HG03108 (cell line): ENCODE measurements at regions not wholly inside any gene's neighbourhood (a gene's known extent, or its start where the extent isn't known, plus 50 kb on each side); places are given as distances from the start of the nearest gene placed in this dataset.
"Not testable (repeated sequence)": the region's sequence is repeated elsewhere in the genome, so short reads cannot be mapped to it uniquely, and the experiment has no call there.

Source experiments
- ATAC-seq: cut with Tn5 transposase; IDR thresholded peaks from one replicate; pipeline ENCODE4 v1.9.1; 2021; ENCODE audit warnings: moderate library complexity; ENCODE audit not compliant: unreplicated experiment

DNA sequence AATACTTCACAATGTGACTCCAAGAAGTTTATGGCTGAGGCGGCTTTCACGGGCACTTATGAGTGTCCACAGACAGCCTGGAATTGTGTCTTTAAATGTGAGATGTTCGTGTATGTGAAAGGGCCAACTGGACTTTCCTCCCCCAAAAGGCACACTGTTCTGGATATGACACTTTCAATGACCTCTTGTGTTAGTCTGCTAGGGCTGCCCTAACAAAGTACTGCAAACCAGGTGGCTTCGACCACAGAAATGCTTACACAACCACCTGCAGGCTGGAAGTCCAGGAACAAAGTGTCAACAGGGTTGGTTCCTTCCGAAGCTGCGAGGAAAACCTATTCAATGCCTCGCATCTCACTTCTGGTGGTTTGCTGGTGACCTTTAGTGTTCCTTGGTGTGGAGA is 281.7 kb downstream of the ANAPC1 start:
- ATAC-seq: not testable (repeated sequence)

DNA sequence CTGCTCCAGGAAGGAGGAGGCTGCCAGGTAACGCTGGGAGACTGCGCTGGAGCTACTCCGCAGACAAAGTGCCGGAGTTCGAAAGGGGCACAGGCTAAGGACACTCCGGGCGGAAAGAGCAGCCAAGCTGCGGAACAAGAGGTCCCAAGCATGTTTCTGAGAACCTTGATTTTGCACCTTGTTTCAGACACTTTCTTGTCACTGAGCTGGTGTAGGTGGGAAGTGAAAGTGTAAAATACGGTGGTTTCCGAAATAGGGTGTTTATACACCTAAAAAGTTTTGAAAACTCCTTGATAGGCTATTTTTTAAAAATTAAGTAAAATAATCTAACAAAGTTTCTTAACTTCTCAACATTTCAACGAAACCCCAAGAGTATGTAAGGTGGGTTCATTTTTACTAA is 278.2 kb downstream of the ANAPC1 start:
- not testable (repeated sequence) for ATAC-seq

DNA sequence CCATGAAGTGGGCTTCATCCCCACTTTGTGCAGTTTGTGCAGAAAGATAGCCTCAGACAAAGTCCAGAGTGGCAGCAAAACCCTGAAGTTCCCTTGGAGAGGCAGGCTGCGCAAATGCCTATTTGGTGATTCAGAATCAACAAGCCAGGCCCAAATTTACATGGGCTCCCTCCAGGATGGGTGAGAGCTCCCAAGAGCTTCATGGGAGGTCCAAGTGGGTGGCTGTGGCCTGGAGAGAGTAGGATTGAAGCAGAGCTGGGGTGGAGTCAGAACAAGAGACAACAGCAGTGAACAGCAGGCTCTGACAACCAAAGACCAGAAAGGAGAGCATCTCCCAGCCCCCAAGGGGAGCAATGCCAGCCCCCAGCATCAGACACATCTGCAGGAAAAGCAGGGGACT is 277.4 kb downstream of the ANAPC1 start:
- not testable (repeated sequence) for ATAC-seq

DNA sequence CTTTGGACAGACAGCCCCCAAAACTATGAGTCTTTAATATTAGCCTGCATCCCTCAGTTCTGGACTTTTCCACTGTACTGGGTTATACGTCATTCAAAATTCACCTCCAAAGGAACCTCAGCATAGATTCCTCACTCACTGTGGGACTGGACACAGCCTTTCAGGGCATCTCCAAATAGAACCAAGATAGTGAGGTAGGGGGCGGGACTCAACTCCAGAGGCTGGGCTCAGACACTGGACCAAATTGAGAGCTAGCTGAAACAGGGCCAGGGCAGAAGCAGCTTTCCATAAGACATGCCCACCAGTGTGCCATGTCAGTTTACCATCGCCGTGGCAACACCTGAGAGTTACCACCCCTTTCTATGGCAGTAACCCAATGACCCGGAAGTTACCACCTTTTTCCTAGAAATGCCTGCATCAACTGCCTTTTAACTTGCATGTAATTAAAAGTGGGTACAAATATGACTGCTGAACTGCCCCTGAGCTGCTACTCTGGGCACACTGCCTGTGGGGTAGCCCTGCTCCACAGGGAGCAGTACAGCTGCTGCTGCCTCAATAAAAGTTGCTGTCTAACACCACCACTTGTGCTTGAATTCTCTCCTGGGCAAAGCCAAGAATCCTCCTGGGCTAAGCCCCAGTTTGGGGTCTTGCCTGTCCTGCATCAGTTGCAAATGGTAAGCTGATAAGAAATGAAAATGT is 274.7 kb downstream of the ANAPC1 start:
- not testable (repeated sequence) for ATAC-seq

DNA sequence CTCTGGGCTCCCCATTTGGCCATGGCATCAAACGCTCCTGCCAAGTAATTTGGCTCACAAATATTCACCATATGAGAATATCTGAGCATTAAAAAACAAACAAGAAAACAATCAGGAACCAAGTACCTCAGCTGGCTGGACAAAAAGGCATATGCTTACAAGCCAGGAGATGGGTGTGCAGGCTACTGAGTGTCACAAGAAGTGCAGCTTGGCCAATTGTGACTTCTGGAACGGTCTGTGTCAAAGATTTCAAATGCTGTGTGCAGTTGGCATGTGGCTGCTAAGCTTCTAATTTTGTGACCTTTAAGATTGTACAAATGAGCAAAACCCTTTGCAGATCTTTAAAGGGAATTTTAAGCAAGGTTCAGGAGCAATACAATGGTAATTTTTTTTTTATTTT is 274.0 kb downstream of the ANAPC1 start:
- not testable (repeated sequence) for ATAC-seq

DNA sequence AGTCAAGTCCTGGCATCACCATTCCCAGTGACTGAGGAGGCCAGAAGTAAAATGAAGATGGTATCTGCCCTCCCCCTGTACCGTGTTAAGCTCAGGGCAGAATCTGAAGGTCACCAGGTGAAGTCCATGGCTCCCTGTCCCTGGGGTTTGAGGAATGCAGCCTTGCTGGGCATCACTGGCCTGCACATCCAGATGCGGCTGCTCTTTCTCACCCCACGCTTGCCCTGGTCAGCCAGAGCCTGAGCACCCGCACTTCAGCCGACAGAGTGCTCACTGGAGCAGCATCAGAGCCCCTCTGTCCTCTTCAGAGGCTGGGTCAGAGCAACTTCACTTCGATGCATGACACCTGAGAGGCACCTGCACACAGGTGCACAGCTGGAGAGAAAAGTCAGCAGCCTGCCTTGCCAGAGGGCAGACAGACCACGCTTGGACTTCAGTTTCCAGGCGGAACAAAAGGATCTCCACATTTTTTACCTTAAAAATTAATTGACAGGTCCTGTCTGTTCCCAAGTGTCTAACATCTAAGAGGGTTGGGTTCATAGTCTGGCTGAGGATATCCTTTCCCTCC is 267.3 kb downstream of the ANAPC1 start:
- no peak for ATAC-seq

DNA sequence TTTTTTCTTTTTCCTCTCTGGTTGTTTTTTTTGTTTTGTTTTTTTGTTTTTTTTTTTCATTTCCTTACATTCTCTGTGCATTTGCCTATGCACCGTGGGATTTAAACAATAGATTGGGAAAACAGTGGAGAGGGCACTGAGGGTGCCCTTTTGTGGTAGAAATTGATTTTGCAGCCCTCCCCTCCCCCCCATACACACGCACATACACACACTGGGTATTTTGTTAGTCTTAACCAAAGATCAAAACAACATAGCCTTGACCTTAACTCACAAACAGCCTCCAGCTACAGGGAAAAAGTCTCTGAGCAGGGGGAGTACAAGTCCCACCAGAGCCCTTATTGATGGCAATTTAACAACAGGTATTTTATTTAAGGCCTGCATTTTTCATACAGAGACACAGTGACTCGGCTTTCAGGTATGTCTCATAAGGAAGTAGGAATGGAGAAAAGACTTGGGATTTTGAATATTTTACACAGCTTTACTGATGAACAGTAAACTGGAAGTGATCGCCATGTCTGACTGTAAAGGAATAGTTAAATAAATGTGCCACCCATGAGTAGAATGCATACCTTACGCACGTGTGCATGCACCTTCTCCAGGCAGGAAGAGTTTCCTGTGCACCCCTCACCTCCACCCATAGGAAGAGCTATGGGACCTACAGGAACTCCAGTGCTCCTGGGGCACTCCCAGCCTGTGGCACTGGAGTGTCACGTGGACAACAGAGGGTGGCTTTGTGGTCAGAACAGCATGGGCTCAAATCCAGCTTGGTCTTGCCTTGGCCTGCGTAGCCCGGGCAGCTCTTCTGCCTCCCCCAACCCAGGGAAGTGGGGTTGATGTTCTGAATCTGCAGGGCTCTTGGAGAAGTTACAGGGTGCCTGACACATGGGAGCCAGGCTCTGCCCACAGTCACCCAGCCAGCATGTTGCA is 266.4 kb downstream of the ANAPC1 start:
- no peak for ATAC-seq

DNA sequence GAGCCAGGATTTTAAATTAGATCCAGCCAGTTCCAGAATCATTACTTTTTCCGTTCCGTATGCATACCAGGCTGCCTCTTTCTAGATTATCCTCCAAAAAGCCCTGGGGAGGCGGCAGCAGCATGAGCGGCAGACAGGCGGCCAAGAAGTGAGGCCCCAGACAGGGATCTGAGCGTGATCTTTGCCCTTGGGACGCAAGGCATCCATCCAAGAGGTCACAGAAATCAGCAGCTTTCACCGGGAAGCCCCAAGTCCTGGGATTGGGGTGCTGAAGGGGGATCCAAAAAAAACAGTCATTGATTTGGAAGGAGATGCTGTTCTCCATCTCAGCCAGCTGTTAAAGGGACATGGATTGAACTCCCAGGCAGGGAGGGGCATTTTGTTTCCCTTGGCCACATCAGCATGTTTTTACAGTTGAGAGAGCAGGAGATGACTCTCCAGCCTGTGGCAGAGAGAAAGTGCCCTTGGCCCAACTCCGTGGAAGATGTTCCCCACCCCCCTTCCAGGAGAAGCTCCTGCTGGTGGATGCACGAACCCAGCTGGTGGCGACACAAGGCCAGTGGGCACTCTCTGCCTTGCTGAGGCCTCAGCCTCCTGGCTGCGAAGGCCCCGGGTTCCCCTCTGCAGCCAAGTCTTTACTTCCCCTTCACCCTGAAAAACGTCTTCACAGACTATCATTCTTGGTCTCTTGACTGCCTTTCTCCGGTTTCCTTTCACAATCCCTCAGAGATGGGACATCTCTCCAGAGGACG is 265.6 kb downstream of the ANAPC1 start:
- ATAC-seq: no peak

DNA sequence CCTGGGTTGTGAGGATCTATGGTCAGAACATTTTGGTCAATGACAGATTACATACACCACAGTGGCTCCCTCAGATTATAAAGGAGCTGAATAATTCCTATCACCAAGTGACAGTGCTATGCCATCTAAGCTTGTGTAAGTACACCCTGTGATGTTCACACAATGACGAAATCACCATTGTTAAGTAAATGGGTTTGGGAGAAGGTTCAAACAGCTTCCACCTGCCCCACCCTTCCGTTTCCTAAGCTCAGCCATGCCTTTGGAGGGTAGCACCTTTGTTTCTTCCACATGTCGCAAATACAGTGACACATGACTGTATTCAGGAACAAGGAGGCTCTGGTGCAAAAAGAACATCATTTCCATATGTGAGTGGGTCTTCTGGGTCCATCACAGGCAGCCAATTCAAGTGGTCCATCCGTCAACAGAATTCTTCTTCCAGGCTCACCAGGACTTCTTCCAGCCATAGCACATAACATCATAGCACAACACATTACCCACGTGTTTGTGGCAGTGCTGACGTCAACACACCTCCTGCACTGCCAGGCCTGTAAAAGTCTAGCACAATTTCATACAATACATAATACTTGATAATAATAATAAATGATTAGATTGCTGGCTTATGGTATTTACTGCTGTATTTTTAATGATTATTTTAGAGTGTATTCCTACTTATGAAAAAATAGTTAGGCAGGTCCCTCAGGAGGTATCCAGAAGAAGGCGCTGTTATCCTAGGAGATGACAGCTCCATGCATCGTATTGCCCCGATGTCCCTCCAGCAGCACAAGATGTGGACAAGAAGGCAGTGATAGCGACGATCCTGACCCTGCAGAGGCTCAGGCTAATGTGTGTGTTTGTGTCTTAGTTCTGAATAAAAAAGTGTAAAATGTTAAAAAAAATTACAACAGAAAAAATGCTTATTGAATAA is 264.8 kb downstream of the ANAPC1 start:
- ATAC-seq: no peak

DNA sequence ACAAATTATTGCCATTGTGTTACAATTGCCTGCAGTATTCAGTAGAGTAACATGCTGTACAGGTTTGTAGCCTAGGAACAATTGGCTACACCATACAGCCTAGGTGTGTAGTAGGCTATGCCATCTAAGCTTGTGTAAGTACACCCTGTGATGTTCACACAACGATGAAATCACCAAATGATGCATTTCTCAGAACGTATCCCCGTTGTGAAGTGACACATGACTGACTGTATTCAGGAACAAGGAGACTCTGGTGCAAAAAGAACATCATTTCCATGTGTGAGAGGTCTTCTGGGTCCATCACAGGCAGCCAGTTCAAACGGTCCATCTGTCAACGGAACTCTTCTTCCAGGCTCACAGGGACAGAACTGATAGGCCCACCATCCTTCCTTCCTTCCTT is 263.7 kb downstream of the ANAPC1 start:
- ATAC-seq: no peak

DNA sequence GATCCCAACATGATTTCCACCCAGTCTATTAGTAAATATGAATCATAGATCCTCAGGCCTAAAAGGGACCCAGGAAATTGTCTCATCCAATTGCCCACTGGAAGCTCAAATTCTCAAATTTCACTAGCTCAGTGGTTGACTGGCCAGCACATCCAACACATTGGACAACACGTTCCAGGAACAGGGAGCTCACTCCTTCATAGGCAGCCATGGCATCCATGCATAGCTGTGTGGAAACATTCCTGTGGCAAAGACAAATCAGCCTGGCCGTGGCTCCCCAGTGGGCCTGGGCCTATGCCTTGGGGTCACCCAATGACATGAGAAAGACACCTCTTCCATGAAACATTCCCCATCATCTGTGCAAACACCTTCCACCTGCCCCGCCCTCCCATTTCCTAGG is 261.1 kb downstream of the ANAPC1 start:
- no peak for ATAC-seq

DNA sequence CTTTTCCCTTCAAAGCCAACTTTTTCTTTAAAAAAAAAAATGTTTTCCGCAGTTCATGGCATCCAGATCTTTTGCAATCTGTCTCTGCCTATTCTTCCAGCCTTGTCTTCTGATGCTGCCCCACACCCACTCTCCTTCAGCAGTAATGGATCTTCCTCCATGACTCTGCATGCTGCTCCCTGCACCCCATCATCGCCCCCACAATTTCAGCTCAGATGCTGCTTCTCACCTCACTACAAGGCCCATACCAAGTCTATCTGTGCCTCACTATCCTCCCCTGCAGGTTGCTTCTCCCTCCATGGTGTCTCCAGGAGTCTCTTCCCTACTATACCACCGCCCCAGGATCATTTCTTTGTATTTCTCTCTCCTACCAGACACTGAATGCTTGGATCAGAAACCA is 260.6 kb downstream of the ANAPC1 start:
- ATAC-seq: no peak

DNA sequence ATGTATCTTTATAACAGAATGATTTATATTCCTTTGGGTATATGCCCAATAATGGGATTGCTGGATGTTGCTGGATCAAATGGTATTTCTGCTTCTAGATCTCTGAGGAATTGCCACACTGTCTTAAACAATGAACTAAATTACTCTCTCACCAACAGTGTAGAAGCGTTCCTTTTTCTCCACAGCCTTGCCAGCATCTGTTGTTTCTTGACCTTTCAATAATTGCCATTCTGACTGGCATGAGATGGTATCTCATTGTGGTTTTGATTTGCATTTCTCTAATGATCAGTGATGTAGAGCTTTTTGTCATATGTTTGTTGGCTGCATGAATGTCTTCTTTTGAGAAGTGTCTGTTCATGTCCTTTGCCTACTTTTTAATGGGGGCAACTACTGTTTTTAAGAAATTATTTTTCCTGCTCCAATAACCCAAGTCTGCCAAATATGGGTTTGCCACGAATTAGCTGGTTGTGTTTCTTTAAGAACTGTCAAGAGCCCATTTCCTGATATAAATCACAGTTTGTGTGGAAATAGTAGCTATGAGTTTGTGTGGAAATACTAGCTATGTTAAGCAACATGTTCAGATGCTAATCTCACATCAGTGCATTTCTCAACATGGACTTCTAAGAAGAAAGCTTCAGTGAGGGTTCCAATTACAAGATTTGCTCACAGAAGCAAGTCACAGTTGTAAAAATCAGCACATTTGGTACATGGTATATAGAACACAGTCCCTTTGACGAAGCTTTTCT is 259.4 kb downstream of the ANAPC1 start:
- ATAC-seq: no peak

DNA sequence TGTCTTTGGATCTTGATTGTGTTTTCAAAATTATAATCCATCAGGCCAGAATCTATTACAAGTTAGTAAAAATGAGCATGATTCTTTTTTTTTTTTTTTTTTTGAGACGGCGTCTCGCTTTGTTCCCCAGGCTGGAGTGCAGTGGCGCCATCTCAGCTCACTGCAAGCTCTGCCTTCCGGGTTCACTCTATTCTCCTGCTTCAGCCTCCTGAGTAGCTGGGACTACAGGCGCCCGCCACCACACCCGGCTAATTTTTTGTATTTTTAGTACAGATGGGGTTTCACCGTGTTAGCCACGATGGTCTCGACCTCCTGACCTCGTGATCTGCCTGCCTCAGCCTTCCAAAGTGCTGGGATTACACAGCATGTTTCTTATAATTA is 258.8 kb downstream of the ANAPC1 start:
- ATAC-seq: not testable (repeated sequence)

DNA sequence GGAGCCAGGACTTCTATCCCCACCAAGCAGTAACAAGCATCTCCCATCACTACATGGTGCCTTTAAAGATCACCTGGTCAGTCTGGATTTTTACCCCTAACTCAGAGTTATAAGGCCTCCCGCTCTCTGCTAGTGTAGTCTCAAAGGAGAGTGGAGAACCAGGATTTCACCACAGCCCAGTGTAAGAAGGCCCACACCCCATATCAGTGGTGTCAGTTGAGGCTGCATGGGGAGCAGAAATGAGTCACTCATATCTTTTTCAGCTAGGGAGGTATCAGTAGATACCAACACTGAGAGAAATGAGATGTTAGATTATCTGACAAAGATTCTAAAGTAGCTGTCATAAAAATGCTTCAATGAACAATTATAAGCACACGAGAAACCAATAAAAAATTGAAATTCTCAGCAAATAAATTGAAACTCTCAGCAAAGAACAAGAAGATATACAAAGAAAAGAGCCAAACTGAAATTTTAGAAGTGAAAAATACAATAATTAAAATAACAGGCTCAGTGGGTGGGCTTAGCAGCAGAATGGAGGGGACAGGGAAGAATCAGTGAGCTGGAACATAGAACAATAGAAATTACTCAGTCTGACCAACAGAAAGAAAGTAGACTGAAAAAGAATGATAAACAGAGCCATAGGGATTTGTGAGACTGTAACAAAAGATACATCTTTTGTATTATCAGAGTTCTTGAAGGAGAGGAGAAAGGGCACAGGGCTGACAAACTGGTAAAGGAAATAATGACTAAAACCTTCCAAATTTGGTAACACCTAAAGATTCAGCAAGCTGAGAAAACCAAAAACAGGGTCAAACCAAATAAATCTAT is 257.7 kb downstream of the ANAPC1 start:
- no peak for ATAC-seq

DNA sequence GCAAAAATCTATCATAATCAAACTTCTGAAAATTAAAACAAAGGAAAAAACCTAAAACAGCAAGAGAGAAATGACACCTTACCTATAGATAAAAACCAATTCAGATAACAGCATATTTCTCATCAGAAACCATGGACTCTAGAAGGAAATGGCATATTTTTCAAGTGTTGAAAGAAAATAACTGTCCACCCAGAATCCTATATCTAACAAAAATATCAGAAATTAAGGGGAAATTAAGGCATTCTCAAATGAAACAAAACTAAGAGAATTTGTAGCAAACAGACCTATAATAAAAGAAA is 257.2 kb downstream of the ANAPC1 start:
- no peak for ATAC-seq

DNA sequence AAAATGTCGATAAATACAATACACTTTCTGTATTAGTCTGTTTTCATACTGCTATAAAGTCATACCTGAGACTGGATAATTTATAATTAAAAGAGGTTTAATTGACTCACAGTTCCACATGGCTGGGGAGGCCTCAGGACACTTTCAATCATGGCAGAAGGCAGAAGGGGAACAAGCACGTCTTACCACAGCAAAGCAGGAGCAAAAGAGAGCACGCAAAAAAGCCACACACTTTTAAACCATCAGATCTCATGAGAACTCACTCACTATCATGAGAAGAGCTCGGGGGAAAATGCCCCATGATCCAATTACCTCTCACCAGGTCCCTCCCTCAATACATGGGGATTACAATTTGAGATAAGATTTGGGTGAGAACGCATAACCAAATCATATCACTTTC is 256.7 kb downstream of the ANAPC1 start:
- no peak for ATAC-seq

DNA sequence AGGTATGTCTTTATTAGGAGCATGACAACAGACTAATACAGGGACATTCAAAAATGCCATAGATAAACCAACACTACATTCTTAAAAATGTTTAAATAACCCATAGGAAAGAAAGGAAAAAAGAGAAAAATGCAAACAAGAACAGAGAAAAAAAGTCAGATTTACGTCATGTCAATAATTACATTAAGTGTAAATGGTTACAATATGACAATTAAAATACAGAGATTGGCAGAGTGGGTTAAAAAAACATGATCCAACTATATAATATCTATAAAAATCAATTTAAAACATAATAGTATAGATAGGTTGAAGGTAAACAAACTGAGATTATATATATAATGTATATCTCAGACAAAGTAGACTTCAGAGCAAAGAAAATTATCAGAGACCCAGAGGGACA is 255.8 kb downstream of the ANAPC1 start:
- ATAC-seq: no peak

DNA sequence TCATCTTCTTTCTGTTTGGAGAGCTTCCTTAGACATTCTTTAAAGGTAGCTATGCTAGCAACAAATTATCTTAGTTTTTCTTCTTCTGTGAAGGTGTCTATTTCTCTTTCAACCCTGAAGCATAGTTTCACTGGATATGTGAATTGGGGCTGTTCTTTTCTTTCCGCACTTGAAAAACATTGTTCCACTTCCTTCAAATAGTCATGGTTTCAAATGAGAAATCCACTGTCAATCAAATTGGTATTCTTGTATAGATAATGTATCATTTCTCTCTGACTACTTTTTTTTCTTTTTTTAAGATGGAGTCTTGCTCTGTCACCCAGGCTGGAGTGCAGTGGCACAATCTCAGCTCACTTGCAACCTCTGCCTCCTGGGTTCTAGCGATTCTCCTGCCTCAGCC is 254.0 kb downstream of the ANAPC1 start:
- ATAC-seq: no peak
